ENCODE measurements at regions not wholly inside any gene's neighbourhood (a gene's known extent, or its start where the extent isn't known, plus 50 kb on each side); places are given as distances from the start of the nearest gene placed in this dataset.

DNA sequence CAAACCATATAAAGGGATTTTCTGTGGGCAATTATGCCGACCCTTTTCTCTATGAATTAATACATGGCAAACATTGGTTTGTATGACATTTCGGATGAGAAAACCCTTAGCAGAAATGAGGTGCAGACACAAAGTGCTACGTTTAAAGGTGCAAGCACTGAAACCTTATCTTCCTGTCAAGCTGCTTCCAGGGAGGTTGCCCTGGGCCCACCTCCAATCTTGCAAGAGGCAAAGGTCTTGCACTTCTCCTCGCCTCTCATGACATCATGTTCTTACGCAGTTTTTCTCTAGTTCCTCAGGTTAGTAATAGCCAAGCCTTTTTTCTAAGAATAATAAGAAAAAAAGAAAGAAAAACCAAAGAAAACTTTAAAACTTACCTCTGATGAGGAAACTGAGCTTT, 220.1 kb downstream of the DHX15 start:
- no peak for DNase-seq (ENCODE audit: low spot score)

DNA sequence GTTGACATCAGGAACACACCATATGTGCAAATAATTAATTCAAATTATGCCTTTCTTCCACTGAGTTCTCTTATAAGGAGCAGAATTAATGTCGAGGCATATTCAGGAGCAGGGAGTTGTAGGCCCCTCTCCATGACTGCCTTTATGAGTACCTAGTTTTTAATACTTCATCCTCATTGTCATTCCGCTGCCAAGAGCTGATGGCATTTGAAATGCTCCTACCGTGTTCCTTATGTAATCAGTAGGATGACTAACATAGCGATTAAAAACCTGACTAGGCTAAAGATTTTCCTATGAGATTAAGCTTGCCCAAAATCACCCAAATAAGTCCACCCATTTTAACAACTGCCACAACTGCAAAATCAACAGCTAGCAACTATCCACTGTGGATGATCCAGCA, 220.6 kb downstream of the DHX15 start:
- no peak for DNase-seq (ENCODE audit: low spot score)

DNA sequence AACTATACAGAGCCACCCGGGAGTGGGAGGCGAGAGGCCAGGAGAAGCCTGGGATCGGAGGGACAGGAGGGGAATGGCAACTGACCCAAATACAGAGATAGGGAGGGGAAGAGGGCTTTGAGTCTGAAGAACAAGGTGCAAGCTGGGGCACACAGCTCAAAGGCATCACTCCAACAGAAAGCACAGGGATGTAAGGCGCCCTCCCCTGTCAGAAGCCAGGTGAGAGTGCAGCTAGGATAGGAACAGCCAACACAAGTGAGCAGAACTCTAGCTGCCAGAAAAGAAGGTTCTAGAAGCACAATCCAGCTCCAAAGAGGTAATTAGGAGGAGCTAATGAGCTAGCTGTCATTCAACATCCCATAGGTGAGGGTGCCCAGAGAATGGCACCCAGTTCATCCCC, 232.2 kb downstream of the DHX15 start:
- DNase-seq (ENCODE audit: low spot score), result no peak

DNA sequence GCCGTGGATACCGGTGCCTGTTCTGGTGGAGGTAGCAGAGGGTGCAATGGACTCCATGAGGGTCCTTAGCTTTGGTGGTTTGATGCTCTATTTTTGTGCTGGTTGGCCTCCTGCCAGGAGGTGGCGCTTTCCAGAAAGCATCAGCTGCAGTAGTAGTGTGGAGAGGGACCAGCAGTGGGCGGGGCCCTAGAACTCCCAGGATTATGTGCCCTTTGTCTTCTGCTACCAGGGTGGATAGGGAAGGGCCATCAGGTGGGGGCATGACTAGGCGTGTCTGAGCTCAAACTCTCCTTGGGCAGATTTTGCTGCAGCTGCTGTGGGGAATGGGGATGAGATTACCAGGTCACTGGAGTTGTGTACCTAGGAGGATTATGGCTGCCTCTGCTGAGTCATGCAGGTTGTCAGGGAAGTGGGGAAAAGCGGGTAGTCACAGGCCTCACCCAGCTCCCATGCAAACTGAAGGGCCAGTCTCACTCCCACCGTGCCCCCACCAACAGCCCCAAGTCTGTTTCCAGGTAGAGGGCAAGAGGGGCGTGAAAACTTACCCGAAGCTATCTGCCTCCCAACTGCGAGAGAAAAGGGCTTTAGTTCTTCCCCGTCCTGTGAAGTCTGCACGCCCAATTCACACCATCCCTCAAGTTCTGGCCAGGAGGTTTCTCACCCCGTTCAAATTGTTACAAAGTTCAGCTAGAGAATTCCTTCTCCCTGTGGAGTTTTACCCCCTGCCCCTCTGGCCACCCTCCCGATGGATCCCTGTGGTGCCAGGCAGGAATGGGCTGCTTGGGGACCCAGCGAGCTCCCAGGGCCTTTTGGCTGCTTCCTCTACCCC, 235.0 kb downstream of the DHX15 start:
- DNase-seq (ENCODE audit: low spot score), result peak; percentile 10

DNA sequence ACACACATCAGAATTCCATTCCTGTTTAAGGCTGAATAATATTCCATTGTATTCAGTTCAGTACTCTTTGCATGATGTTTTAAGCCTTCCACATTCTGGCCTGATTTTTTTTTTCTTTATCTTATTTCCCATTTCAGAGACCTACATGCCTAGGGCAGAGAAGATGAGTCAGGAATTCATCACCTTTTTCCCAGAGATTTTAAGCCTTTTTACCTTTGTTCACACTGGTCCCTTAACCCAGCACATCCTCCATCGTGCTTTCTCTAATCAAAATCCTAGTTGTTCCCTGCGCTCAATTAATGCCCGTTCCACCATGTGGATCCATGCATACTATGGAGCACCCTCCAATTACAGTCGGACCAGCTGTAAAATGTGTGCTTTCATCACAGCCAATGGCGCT, 245.1 kb downstream of the DHX15 start:
- no peak for DNase-seq (ENCODE audit: low spot score)

DNA sequence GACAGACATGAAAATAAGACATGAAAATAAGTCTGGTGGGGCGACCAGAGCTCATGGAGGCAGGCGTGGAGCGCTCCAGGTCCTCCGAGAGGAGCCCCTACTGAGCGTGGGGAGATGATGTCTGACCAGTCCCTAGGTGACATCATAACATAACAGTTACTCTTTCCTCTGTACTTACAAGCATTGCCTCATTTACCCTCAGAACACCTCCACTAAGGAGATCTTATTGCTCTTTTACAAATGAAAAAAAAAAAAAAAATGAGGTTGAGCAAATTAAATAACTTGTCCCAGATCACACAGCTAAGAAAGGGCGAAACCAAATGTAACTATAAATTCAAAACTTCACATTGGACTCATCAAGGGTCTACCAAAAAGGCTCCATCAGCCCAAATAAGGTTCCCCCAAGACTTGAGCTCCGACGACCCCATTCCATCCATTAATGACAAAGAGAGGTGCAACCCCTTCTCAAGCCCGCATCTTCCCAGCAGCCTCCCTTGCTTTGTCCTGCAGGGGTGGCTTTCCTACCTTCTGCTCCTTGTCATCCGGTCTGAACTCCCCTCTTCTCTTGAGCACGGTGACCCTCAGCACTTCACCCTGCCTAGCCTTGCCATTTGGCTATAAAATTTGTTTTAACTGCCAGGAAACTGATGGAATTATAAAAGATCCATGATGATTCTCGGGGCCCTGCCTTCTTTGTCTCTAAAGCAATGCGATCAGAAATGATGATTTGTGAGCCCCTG, 246.7 kb downstream of the DHX15 start:
- no peak for DNase-seq (ENCODE audit: low spot score)

DNA sequence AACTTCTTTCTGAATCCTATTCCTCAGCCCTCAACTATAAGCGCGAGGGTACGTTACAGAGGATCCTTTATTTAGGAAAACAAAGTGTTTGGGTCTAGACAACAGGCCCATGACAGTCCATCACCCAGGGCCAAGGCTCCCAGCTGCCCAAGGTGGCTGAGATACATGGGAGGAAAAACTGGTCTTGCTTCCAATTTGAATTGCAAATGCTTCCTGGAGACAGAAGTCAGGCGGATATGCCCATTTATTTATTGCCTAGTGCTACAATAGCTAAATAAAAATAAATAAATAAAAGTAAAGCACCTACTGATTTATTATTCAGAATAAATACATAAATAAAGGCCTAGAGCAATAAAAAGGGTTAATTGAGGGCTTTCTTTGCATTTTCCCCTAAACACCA, 248.7 kb downstream of the DHX15 start:
- no peak for DNase-seq (ENCODE audit: low spot score)

DNA sequence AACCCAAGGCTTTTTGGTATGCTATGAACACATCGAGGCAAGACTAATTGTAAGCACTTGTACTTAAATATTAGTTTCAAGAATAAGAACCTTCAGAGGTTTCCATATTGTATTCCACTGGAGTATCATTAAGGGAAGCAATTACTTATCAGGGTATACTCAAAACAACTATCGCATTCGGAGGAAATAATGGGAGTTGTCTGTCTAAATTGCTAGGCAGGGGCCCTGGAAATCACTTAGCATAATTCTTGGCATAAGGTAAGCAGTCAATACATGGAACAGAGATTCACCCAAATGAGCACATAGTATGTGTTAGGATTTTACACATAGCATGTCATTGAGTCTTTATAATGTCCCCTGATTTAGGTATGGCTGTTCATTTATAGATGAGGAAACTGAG, 249.4 kb downstream of the DHX15 start:
- DNase-seq (ENCODE audit: low spot score), result no peak

DNA sequence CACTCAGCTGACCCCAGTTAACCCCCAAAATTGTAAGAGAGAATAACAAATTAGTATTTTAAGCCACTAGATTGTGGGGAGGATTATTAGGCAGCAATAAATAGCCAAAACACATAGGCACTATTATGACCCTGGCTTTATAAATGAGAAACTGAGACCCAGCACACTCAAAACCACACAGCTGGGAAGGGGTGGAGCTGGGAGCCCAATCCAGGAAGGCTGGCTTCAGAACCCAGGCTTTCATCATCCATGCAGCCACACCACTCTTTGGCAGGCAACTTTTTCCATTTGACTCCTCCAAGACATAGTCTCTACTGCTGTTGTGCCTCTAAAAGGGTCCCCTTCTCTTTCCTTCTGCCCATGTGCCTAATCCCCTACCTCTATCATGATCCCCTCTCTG, 253.8 kb downstream of the DHX15 start:
- DNase-seq (ENCODE audit: low spot score), result no peak

DNA sequence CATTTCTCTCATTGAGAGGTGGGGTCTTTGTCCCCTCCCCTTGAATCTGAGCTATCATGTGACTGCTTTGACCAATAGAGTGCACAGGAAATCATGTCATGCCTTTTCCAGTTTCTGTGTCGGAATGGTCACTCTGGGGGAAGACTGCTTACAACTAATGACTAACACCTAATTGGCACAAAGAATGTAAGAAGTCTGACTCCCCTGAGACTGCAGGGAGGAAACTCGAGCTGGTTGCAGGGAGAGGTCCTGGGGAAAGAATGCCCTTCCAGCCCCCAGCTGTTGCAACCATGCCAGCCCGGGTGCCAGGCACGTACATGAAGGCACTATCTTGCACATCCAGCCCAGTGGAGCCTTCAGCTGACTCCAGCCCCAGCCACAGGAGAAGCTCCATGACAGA, 254.2 kb downstream of the DHX15 start:
- DNase-seq (ENCODE audit: low spot score), result no peak

DNA sequence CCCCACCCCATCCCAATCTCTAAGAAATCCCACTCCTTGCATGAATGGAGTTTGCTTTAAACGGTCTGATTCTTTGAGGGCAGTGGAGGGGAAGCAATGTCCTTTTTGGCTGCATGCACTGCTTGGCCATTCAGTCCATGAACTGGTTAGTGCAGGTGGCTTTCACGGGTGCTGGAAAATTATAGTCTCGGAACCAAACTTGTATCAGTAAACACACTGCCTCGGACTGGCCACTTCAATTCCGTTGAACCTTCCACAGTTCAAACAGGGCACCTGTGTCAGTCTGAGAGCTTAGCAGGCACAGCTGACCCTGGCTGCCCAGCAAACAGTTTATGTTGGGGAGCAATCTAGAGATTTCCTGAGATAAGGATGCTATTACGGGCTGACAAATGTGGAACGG, 255.6 kb downstream of the DHX15 start:
- DNase-seq (ENCODE audit: low spot score), result no peak

DNA sequence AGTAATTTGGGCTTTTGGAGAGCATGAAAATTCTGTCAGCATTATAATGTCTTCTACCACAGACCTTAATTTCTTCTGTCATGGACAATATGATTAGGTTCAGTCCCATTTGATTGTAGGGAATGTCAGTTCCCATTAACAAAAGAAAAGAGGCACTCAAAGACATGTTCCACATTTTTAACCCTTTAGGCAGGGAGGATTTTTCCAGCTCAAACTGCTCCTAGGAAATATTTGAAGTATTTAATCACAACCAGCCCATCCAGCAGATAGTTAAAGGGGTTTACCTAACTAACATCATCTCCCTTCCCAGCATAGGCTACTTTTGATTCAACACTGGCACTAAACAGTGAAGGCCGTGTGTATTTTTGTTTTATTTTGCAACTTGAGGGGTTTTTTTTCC, 256.0 kb downstream of the DHX15 start:
- DNase-seq (ENCODE audit: low spot score), result no peak

DNA sequence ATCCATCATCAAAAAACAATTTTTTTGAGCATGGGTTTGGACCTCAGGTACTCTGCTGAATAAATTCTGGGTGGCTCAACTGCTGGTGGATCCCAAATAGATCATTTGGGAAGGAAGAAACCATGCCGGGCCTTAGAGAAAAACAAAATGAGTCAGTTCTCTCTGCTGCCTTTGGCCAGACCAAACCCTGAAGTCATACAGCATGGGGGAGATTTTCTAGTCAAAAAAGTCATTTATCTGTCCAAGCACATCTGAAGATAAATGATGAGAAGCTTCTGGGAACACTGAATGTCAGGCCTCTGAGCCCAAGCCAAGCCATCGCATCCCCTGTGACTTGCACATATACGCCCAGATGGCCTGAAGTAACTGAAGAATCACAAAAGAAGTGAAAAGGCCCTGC, 261.4 kb downstream of the DHX15 start:
- no peak for DNase-seq (ENCODE audit: low spot score)

DNA sequence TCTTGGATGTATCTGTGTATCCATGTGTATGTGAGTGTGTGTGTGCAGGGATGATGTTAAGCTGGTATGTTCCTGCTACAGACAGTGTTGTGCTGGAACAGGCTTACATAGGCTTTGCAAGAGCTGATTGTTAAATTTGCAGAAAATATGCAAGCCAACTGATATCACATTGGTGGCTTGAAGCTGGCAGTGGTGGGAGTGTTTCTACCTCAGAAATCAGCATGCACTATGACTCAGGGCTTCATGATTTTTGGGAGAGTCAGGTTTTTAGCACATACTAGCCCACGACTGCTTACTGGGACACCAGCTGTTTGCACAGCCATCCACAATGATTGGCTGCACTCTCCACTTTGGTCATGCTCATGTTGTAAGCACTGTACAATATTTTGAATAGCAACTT, 261.8 kb downstream of the DHX15 start:
- no peak for DNase-seq (ENCODE audit: low spot score)

DNA sequence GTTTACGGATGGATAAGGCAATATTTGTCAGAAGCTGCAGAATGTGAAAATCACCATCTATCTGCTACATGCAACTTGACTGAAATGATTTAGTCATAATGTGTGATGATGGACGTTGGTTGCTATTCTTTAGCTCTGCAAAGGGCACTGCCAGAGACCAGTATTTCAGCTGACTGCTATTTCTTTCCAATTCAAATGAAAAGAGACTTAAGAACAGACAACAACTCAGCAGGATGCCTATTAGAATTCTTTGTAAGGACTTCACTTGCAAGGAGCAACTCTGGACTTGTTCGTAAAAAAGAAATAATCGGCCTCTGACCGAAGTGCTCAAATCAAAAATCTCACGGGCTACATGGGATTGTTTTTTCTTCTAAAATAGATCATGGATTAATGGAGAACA, 262.7 kb downstream of the DHX15 start:
- no peak for DNase-seq (ENCODE audit: low spot score)

DNA sequence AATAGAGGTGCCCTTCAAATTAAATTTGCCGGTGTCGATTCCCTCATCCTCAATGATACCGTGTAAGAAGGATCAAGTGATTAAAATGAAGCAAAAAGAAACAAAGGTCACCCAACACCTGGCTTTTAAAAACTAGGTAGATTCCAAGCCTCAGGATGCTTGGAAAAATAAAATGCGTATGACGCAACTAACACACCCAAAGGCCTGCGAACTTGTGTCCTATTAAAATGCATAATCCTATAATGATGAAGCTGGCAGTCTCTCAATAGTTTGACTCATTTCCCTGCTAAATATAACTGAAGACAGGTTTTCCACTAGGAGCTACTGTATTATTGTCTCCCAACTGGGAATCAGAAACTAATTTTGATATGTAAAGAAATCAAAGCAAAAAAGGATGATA, 263.2 kb downstream of the DHX15 start:
- peak; percentile 54 for DNase-seq (ENCODE audit: low spot score)

DNA sequence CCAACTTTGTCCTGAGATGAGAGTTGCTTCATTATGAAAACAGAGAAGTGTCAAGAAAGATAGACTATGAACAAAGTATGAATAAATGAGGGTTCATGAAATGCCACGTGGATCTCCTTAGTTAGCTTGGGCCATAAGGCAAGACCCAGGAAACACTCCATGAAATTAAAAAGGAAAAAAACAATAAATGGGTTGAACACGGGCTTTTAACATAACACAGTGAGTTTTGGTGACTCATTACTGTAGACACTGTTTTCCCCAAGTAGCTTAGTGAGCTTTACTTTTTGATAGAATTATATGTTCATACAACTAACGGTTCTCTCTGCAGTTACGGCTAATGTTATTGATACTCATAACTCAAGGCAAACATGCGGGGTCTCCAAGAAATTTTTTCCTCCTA, 265.0 kb downstream of the DHX15 start:
- no peak for DNase-seq (ENCODE audit: low spot score)

DNA sequence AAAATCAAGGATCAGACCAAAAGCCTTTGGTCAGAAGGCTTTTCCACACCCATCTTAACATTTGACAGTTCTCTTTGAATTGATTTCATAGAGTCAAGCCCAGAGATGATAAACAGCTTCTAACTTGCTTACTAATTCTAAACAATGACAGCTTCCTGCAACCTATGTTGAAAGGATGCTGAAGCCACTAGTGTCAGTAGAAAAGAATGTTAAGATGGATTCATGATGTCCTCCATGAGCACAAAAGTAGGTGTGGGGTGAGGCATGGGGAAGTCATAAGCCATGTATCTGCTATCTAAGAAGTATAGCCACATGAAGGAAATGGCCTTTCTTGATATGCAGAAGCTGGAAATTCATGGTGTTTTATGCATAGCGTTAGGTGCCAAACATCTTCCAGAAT, 269.3 kb downstream of the DHX15 start:
- no peak for DNase-seq (ENCODE audit: low spot score)

DNA sequence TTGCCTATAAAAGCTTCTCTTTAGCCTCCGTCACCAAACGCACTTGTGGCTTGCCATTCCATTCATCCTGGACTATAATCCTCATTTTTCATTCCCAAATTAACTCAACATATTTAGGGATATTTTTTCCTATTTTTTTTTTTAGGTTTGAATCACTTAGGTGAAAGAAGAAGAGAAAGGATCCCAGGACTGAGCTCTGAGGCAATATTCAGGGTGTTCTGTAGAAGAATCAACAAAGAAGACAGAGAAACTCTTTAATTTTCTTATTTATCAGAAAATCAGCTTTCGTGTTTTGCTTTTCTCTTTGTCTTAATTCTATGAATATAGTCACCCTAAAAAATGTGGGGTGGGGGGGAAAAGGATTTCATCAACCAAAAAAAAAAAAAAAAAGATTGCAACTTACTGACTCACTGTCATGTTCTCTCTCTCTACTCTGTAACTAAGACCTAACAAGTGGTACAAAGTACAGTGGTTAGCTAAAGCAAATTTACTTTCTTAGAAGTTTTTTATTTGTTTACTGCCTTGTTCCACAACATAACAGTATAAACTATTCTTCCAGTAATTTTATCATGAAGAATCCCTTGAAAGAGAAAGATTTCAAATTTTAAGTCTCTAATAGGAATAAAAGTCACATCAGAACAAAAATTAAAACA, 272.0 kb downstream of the DHX15 start:
- no peak for DNase-seq (ENCODE audit: low spot score)

DNA sequence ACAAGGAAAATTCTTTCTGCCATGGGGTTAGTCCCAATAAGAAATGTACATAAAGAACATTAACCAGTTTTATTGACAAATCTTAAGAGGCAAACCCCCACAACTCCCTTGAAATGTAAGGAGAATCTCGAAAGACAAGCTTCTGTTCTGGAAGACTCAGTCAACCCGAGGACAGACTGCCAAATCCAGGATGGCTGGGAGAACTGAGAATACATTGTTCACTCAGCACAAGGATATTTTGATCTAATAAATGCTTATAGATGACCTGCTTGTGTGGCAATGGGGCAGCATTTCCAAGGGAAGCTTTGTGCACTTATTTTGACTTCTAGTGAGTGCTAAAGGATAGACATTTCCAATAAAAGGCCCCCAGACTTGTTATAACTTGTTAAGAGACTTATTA, 280.4 kb downstream of the DHX15 start:
- no peak for DNase-seq (ENCODE audit: low spot score)

DNA sequence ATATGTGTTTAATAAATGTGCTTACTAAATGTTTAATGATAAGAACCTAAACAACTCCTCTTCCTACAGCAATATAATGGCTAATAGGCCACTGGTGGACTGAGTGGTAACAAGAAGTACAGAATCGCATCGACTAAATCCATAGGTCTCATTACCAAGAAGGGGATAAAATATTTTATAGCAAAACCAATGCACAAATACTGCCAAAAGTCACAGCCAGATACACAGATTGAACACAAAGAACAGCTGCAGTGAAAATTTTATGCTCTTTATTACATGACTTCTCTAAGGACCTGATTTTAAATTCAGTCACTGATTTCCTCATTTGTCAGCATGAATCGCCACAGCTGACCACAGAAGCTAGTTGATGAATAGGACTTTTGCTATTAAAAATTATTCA, 285.4 kb downstream of the DHX15 start:
- DNase-seq (ENCODE audit: low spot score), result no peak

DNA sequence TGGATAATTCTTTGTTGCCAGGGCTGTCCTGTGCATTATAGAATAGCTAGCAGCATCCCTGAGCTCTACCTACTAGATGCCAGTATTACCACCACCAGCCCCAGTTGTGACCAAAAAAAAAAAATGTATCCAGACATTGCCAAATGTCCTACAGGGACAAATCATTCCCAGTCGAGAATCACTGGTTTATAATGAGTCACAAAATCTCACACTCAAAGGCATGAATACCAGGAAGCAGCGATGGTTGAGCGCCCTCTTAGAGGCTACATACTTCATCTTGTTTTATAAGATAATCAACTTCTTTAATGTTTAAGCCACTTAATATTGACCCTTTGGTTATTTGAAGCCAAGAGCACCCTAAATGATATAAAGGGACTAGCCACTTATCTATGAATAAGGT, 297.3 kb downstream of the DHX15 start:
- no peak for DNase-seq (ENCODE audit: low spot score)

DNA sequence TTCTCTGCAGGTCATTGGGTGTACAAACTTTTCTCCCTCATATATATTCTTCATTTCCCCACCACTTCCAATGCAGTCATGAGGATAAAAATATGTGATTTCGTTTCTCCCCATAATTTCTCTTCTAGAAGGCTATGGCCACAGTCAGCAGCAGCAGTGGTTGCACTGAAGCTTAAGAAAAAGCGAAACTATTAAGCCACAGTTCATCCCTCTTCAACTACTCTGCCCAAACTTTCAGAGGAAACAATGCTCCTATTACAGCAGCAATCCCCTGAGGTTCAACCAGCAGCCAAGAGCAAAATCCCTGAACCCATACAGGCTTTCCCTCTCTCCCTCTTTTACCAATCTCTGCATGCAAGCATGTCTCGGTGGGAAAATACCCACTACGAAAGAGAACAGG, 298.6 kb downstream of the DHX15 start:
- no peak for DNase-seq (ENCODE audit: low spot score)
